ENCODE measurements at regions not wholly inside any gene's neighbourhood (a gene's known extent, or its start where the extent isn't known, plus 50 kb on each side); places are given as distances from the start of the nearest gene placed in this dataset.
"Not testable (repeated sequence)": the region's sequence is repeated elsewhere in the genome, so short reads cannot be mapped to it uniquely, and the experiment has no call there.

DNA sequence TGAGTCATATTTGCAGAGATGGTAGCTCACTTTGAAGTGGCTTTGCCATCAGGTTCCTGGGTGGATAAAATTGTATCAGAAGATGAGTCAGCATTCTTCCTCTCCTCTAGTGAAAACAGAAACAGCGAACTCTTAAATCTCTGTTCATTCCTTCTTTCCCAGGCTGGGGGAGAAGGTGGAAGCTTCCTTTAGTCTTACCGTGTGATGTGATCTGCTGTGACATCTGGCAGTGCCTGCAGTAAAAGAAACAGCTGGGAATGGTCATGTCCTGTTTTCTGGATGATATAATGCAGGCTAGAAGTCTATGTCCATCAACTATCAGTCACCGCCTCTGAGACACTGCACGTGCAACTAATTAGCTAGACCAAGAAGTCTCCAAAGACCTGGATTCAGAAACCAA lies 171.6 kb downstream of the VAPA start:
- peak; percentile 43 for DNase-seq (ENCODE audit: low spot score)

DNA sequence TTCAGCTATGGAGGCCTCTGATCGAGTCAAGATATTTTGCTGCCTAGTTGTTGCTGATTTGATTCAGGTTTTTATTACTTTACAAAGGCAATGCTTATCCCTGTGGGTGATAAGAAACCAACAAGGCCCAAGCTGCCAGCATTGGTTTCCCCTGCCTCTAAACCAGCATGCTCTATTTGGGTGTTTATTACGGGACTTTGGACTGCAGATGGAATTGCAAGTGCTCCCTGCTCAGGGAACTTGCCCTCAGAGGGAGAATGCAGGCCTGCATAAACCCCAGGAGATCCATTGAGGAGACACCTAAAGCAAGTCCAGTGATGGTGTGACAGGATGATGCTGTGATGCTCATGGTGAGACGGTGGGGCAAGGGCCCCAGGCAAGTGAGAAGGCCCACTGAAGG lies 172.1 kb downstream of the VAPA start:
- DNase-seq (ENCODE audit: low spot score), result no peak

DNA sequence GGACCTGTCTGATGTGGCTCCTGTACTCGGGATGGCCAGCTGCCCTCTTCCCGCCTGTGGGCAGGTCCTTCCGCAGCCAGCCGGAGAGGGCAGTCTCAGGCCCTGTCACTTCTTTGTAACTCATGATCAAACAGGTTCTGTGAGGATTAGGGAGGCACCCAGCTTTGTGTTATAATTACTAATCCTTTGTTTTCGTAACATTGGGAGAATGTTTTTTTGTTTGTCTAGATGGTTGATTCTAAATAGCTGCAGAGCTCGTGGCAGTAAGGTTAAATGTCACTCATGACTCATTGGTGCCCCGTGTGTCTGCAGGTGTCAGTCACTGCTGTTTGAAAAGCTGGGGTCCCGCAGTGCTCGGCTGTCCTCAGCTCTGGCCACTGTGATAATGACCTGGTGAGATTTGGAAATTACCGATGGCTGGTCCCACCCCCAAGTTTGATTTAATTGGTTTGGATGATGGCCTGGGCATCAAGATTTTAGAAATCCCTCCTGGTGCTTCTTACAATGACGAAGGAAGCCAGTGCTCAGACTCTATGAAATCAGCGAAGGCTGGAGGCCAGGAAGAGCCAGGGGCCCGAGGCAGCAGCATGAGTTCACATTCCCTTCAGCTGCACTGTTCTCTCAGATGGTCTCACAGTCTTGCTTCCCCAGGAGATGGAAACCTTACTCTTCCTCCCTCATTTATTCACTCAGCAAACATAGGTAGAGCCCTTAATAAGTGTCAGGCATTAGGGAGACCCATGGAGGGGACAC lies 172.8 kb downstream of the VAPA start:
- no peak for DNase-seq (ENCODE audit: low spot score)

DNA sequence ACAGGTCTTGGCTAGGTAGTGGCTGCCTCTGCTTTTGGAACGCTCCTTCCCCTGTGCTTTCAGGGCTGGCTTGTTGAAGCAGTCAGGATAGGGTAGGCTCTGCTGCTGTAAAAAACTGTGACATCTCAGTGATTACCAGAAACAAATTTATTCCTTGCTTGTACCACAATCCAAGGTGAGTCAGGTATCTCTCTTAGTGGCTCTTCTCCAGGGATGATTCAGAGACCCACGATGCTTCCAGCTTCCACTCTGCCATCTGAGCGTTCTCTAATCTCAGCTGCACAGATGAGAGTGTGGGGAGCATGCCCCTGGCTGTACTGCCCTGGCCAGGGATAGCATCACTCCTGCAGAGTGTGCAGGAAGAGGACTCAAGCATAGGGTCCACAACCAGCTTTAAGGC lies 174.9 kb downstream of the VAPA start:
- DNase-seq (ENCODE audit: low spot score), result no peak

DNA sequence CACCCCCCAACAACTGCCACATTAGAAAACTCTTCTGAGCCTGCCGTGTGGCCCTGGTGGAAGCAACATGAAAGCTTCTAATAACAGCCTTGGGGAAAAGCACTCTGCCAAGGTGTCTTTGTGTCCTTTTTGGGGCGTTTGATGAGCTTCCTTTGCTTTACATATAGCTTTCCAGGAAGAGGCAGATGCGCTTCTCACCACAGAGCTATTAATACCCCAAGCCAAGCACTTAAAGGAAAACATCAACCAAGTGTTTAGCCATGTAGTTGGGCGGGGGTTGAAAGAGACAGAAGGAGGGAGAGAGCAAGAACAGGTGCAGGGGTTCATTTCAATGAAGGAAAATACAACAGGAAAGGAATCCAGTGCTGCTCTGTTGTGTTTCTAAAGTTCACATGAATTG lies 176.1 kb downstream of the VAPA start:
- DNase-seq (ENCODE audit: low spot score), result no peak

DNA sequence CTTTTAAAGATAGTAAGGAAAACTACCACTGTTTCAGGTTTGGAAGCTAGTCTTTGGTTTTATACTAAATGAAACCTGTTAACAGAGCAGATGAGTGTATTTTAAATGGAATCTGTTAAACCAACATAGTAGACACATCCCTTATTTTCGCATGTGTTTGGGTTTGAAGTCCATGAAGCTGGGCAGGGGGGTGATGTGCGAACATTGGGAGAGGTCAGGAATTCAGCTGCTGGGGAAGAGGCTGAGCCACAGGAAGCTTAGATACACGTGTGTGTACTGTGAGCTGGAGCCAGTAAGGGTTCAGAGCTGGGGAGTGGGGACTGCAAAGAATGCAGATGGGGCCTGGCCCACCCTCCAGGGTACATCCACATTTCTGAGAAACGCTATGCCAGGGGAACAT lies 176.9 kb downstream of the VAPA start:
- DNase-seq (ENCODE audit: low spot score), result no peak

DNA sequence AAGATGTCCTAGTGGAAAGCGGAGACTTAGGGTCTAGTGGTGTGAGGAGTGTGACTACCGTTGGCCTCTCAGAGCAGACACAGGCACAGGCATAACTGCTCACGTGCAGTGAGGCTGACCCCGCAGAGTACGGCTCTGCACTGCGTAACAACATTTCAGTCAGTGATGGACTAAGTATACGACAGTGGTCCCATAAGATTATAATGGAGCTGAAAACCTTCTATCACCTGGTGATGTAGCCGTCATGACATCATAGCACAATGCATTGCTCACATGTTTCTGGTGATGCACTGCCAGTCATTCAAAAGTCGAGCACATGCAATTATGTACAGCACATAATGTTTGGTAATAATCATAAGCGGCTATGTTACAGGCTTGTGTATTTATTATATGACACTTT lies 179.6 kb downstream of the VAPA start:
- no peak for DNase-seq (ENCODE audit: low spot score)

DNA sequence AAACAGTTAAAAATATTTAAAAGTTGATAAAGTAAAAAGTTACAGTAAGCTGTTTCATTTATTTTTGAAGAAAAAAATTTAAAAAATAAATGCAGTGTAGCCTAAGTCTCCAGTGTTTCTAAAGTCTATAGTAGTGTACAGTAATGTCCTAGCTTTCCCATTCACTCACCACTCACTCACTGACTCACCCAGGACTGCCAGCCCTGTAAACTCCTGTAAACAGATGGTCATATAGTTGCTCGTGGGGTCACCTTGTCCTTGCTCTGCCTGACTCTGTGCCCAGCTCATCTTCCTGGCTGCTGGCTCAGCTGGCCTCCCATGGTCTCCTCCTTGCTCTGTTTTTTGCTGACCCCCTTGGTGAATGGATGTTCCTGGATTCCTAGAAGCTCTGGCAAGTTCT lies 180.3 kb downstream of the VAPA start:
- no peak for DNase-seq (ENCODE audit: low spot score)

DNA sequence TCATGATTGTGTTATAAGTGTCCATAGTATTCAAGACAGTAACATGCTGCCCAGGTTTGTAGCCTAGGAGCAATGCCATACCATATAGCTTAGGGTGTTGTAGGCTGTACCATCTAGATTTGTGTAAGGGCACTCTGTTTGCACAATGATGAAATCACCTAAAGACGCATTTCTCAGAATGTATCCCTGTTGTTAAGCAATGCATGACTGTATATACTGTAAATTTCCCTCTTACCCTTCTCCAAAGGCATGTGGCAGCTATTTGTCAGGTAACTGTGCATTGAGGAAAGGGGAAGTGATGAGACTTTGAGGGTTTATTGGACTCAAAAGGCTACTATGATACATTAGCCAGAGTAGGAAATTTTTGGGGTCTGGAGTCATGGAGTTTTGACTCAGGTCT lies 180.8 kb downstream of the VAPA start:
- DNase-seq (ENCODE audit: low spot score), result no peak

DNA sequence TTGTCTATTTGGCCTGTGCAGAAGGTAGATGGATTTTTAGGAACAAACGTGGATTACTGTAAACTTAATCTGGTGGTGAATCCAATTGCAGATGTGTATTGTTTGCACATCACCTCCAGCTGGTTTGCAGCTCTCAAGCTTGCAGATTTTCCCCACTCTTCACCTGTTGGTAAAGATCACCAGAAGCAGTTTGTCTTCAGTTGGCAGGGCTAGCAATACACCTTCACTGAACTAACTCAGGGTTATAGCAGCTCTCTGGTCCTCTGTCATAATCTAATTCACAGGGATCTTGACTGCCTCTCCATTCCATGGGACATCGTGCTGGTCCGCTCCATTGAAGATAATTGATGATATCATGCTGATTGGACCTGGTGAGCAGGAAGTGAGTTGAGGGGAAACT lies 181.5 kb downstream of the VAPA start:
- DNase-seq (ENCODE audit: low spot score), result no peak

DNA sequence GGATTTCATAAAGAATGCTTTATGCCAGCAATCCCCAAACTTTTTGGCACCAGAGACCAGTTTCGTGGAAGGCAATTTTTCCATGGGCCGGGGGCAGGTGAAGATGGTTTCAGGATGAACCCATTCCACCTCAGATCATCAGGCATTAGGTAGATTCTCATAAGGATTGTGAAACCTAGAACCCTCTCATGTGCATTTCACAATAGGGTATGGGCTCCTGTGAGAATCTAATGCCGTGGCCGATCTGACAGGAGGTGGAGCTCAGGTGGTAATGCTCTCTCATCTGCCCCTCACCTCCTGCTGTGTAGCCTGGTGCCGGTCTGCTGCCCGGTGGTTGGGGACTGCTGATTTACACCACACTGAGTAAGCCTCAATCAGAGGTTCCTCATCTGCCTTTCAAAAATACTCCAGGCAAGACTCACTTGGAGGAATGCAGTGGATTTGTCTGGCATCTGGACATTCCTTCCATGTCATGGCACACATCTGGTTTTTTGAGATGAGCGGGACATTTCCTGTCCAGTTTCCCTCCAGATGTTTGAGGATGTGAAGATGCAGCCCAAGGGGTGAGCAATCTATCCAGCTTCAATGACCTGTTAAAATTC lies 185.8 kb downstream of the VAPA start:
- peak; percentile 35 for DNase-seq (ENCODE audit: low spot score)

DNA sequence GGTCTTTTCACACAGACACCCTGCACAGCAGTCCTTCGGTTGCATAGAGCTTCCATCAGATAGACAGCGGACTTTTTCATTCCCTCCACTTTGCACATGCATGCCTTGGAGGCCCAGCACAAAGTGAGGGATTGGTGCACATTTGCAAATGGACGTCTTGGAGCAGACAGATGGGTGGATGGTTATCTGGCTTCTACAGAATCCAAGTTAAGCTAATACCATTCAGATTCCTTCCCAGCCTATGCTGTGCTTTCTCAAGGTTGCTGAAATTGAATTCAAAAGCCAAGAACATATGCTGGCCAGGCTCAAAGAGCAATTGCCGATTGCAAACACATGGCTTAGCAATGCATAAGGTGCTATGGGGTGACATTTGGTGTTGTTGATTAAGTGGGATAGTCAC lies 186.4 kb downstream of the VAPA start:
- DNase-seq (ENCODE audit: low spot score), result peak; percentile 39

DNA sequence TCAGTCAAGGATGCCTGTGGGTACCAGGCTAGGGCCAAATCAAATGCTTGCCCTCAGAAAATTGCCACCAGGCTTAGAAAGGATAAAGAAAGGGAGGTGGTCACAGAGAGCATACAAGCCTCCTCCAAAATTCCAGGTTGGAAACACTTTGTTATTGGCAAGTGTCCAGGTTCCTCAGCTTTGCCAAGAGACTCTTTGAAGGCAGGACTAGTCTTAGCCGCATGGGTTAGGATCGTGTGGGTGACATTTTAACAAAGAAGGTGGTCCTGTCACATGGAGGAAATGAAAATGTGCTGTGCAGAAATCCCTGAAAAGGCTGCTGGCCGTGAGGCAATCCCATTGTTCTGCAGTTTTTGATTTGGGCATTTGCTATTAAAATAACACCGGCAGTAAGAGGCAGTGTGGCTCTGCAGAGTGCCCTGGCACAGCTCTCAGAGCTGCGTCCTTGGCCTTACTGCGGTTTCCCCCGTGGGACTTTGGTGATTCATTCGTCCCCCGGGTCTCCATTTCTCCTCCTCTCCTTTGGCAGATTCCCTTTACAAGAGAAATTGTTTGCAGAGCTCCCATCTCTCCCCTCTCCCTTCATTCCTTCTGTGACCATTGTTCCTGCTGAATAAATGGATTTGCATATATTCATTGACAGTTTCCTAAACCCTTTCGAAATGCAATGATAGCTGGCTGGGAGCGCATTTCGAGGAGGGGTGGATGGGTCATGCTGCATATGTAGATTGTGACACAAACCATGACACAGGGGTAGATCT lies 187.3 kb downstream of the VAPA start:
- no peak for DNase-seq (ENCODE audit: low spot score)

DNA sequence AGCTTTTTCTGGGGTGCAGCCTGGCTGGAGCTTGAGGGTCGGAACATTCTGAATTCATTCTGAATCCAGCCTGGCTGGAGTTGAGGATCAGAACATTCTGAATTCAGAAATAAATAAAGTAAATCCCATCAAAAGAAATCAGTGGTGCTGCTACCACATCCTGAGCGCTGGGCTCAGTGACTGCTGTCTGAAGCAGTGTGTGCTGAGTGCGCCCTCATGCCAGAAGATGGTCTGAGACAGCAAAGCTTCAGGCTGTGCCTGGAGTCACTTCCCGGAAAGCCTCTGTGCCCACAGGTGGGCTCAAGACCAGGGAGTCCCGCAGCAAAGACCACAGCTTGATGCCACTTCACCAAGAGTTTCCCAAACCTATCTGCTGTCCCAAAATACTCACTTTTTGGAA lies 187.9 kb downstream of the VAPA start:
- no peak for DNase-seq (ENCODE audit: low spot score)

DNA sequence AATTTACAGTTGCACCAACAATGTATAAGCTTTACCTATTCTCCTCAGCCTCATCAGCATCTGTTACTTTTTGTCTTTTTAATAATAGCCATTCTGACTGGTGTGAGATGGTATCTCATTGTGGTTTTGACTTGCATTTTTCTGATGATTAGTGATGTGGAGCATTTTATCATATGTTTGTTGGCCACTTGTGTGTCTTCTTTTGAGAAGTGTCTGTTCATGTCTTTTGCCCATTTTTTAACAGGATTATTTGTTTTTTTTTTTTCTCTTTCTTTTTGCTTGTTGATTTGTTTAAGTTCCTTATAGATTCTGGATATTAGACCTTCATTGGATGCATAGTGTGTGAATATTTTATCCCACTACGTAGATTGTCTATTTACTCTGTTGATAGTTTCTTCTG lies 191.3 kb downstream of the VAPA start:
- not testable (repeated sequence) for DNase-seq (ENCODE audit: low spot score)

DNA sequence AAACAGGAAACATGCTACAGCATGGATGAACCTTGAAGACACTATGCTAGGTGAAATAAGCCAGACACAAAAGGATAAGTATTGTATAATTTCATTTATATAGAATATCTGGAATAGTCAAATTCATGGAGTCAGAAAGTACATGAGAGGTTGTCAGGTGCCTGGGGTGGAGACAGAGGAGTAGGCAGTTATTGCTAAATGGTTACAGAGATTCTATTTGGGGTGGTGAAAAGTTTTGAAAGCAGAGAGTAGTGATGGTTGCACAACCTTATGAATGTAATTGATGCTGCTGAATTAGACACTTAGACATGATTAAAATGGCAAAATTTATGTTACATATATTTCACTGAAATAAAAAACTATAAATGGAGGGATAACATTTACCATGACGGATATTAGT lies 197.4 kb downstream of the VAPA start:
- no peak for DNase-seq (ENCODE audit: low spot score)

DNA sequence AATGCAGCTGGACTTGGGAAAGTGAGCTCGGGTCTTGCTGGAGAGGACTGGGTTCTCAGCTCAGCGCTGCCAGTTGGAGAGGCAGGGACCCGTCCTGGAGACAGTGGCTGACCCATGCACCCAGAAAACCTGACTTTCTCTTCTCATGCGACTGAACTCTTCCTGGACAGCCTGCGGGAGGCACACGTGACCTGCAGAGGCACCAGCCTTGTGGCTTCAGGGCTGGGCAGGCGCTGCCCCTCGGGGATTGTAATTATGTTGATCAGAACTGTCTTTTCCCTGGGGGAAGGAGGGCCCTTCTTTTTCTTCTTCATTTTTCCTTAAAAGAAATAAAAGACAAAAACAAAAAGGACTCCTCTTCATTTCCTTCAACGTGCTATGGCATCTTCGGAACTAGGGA lies 198.1 kb downstream of the VAPA start:
- DNase-seq (ENCODE audit: low spot score), result no peak

DNA sequence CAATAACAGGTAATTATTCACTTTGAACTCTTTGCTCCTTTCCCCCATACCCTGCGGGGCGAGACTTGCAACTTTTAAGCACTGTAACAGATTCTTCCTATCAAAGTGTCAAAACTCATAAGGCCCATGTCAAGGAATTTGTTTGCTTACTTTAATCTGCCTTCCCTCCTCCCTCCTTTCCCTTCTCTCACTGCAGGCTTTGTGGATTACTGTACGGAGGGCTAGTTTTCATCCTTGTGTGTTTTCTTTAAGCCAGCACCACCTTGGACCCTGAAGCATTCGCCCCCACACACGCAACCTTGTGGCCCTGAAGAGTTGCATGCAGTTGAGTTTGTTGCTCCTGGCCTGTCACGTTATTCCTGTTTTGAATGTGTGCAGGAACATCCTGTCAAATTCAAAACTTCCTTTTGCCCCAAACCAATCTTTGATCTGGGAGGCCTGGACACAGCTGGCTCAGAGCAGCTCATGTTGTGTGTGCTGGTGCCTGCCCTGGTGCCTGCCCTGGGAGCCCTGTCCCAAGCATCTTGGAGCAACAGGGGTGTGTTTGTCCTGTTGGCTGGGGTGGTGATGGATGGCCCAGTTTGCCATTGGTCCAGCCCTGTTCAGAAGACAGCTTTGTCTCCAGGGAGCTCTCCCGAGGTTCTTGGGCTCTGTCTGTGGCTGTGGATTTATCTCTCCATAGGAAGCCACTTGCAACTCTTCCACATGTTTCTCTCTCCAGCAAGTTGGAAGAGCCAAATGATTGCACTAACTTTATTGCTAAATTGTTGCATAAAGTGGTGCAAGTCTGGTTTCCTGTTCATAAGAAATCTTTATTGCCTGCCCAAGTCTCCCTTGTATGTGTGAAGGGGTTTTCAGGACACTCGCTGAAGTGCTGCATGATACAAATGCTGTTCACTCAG lies 199.6 kb downstream of the VAPA start:
- no peak for DNase-seq (ENCODE audit: low spot score)

DNA sequence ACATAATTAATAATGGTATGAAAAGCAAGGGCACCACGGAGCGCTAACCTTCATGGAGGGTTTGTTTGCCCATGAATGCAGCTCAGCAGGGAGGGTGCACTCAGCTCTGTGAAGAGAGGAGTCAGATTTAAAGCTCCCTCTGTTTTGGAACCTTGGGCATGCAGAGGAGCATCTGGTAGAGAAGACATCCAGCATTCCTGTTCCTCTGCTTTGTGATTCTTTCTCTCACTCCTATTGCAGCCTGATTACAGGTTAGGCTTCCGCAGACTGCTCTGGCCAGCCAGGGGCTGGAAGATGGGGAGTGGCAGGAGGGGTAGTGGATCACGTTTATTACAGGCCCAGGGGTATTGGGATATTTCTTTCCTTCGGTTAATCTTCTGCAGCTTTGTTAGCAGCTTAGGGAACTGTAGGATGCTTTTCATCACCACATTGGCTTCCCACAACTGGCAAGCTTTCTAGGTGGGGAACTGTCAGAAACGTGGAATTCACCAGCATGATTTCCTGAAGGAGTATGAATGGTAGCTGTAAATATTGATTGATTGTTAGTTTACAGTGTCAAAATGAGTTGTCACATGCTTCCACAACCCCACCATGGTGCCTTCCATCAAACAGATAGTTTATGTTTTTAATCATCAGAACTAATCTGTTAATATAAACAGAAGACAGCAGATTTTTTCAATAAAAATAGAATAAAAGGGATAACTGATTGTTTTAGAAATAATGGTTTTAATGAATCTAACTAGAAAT lies 201.1 kb downstream of the VAPA start:
- DNase-seq (ENCODE audit: low spot score), result no peak

DNA sequence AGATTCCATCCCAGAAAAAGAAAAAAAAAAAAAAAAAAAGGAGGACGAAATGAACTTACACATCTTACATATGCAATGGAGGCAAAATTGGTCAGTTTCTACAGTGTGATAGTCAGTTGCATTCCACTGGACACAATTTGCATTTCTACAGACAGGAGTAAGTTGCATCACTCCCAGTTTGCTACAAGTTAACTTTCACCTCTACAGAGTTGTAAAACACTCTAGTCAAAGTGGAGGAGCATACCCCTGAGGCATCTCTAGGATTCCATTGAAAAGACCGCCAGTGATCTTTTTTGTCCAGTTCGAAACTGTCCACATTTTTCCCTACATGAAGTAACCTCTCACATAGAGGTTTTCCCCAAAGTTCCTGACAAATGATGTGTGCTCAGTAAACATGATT lies 202.8 kb downstream of the VAPA start:
- DNase-seq (ENCODE audit: low spot score), result no peak

DNA sequence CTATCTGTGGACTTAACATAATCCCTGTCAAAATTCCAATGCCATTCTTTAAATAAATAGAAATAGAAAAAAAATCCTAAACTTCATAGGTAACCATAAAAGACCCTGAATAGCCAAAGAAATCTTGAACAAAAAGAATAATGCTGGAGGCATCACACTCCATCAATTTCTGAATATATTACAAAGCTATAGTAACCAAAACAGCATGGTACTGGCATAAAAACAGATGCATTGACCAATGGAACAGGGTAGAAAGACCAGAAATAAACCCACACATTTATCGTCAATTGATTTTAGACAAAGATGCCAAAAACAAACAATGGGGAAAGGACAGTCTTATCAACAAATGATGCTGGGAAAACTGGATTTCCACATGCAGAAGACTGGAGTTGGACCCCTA lies 205.7 kb downstream of the VAPA start:
- no peak for DNase-seq (ENCODE audit: low spot score)
